Stomach (tissue), 4 donors: ENCODE measurements at regions not wholly inside any gene's neighbourhood (a gene's known extent, or its start where the extent isn't known, plus 50 kb on each side); places are given as distances from the start of the nearest gene placed in this dataset.

Source experiments
- POLR2AphosphoS5 ChIP-seq, 3 donors: sonication (generic); formaldehyde crosslinking; IDR thresholded peaks; one replicate each; pipeline ENCODE4 v1.6.1; 2016; ENCODE audit warnings: antibody characterized with exemption in 3 of 3
- TF ChIP-seq, protein P1 (sequence below), 7 experiments: fragments of 450-650 bp in 4 of 7; fragments of 200-600 bp in 3 of 7; sonication (generic) in 3 of 7; IDR thresholded peaks; one replicate each; pipeline ENCODE4 v1.5.1; 2016 to 2019; ENCODE audit warnings: antibody characterized with exemption in 7 of 7, control low read depth in 2 of 7, mild to moderate bottlenecking in 1 of 7

DNA sequence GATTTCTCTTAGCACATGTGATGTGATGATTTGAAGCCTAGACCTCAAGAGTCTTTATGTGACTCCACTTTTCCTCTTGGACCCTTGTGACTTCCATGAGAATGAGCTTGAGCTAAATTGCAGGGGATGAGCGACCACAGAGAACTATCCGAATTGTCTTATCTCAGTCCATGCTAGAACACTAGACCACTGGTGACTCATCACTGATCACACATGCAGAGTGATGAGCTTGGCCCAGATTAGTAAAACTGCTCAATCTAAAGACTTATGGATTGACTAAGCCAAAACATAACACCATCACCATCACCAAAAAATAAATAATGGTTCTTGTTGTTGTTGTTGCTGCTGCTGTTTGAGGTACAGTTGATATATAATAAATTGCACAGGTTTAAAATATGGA, 114.1 kb upstream of the CFAP20DC start:
- TF ChIP-seq, protein P1, sequence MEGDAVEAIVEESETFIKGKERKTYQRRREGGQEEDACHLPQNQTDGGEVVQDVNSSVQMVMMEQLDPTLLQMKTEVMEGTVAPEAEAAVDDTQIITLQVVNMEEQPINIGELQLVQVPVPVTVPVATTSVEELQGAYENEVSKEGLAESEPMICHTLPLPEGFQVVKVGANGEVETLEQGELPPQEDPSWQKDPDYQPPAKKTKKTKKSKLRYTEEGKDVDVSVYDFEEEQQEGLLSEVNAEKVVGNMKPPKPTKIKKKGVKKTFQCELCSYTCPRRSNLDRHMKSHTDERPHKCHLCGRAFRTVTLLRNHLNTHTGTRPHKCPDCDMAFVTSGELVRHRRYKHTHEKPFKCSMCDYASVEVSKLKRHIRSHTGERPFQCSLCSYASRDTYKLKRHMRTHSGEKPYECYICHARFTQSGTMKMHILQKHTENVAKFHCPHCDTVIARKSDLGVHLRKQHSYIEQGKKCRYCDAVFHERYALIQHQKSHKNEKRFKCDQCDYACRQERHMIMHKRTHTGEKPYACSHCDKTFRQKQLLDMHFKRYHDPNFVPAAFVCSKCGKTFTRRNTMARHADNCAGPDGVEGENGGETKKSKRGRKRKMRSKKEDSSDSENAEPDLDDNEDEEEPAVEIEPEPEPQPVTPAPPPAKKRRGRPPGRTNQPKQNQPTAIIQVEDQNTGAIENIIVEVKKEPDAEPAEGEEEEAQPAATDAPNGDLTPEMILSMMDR (IDR thresholded peaks at IDR 0.05): no peak
- no peak for TF ChIP-seq POLR2AphosphoS5 (IDR thresholded peaks at IDR 0.05)
